SH-SY5Y (cell line): ENCODE measurements at regions not wholly inside any gene's neighbourhood (a gene's known extent, or its start where the extent isn't known, plus 50 kb on each side); places are given as distances from the start of the nearest gene placed in this dataset.

Source experiments
- GATA2 ChIP-seq: IDR thresholded peaks from 2 replicates; pipeline ENCODE4 v1.6.1; 2011; ENCODE audit warnings: mild to moderate bottlenecking, low read depth, low read length
- GATA3 ChIP-seq: IDR thresholded peaks from 2 replicates; pipeline ENCODE4 v1.6.1; 2011; ENCODE audit warnings: low read depth, mild to moderate bottlenecking, low read length, moderate library complexity

DNA sequence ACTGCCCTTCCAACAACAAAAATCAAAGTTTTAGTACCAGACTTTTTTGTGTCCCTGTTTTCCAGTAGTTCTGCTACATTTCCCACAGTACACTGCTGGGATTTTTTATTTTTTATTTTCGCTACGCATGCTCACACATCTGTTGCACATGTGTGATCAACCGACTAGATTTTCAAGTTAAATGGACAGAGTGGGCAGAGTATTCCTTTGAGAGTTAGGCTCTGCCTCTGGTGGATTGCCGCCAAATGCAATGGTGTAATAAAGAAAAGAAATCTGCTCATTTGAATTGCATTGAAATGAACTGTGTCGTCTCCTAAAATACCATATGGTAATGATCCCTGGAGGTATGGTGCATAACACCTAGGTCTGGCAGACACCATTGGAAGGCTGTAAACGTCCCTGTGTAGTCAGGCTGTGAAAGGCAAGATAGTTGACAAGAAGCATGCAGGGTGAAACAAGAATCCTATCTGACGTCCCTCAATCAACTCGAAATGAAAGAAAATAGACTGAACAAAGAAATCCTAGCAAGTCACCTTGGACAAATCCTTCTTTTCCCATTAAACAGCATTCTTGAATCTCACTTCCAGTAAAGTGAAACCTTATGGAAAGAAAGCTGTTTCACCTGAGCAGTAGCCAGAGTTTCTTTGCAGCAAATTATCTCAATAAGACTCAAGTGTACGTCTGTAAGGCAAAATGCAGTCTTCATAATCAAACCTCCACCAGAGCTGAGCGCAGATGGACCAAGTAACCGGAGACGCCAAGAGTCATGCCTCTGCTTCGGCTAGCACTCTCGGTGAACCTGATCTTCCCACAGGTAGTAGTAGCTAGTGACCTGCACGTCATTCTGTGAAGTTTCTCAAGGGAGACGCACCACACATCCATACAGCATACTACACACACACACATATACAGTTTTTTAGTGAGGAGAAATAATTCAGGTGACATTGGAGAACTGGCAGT lies 357.3 kb downstream of the CRPPA start:
- TF ChIP-seq GATA3 (no peak), GATA2 (no peak)

- no peak for TF ChIP-seq GATA2
- TF ChIP-seq GATA3: no peak
Measured at GRCh38 chr7:16063221-16063620, 358.1 kb downstream of the CRPPA start.

GRCh38 chr7:16062269-16062668 lies 359.1 kb downstream of the CRPPA start:
- no peak for TF ChIP-seq GATA2
- TF ChIP-seq GATA3: no peak

- TF ChIP-seq GATA3: no peak
- TF ChIP-seq GATA2: no peak
Measured at GRCh38 chr7:16061630-16062029, 359.7 kb downstream of the CRPPA start.

DNA sequence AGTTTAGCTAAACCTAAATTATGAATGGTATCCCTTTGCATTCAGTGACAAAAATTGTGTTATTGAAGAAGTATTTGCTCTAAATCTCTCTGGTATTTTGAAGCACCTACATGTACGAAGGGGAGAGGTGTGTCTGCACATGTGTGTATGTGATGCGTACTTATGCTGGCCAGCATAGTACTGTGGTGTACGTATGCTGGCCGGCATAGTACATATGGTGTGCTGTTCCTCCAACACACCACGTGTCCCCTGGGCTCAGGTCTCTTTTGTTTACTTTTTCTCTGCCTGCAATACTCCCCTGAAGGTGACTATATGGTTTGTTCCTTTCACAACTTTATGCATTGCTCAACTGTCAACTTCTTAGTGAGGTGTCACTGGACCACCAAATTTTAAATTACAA lies 360.3 kb downstream of the CRPPA start:
- no peak for TF ChIP-seq GATA3
- TF ChIP-seq GATA2: no peak

- no peak for TF ChIP-seq GATA2
- TF ChIP-seq GATA3: no peak
Measured at GRCh38 chr7:16060502-16060901, 360.8 kb downstream of the CRPPA start.

- TF ChIP-seq GATA3 (no peak), GATA2 (no peak)
Measured at GRCh38 chr7:16055263-16055976, 365.9 kb downstream of the CRPPA start.

DNA sequence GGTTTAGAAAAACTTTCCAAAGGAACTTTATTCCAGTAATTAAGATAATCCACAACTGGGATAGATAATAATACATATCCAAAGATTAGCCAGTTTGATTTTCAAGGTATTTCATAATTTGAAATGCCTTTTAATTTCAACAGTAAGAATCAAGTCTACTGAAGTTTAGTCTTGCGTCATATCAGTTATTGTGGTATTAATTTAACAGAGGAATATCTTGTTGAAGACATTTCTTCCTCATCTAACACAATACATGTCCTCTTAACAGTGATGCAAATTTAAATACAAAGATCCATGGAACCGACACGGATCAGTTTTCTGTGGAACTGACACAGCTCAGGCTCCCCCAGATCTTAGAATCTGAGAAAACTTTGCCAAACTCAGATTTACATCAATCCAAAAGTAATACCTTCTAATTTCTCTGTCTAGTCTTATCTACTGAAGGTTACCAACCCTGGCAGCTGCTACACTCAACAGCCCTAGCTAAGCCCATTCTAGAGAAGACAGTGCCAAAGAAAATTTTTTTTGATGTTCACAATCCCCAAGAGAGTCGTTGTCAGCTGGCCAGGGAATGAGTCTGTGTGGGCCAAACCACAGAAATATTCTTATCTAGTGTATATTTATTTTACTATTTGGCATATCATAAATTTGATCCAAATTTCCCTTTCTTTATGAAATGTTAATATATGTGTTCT lies 365.2 kb upstream of the MEOX2 start:
- no peak for TF ChIP-seq GATA3
- TF ChIP-seq GATA2: no peak

DNA sequence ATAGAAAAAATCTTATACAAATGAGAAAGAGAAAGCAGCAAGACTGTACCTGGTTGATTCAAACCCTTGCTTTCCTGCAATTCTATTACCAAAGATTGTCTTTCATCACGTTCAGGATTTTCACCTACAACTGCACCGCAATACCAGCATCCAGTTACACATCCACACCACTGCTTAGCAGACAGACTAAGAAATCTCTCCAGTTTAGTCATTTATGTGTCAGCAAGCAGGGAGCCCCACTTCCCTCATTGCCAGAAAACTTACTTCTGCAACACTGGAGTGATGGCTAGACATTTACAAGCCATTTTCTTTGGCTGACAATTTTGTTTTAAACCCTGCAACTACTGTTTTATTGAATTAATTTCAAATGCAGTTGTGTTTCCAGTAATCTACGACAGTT lies 359.6 kb upstream of the MEOX2 start:
- TF ChIP-seq GATA2 (no peak), GATA3 (no peak)

- no peak for TF ChIP-seq GATA2
- no peak for TF ChIP-seq GATA3
Measured at GRCh38 chr7:16045296-16045695, 358.8 kb upstream of the MEOX2 start.

- no peak for TF ChIP-seq GATA2
- TF ChIP-seq GATA3: no peak
Measured at GRCh38 chr7:16044645-16045044, 358.2 kb upstream of the MEOX2 start.

GRCh38 chr7:16040346-16040745 lies 353.9 kb upstream of the MEOX2 start:
- TF ChIP-seq GATA3: no peak
- no peak for TF ChIP-seq GATA2

DNA sequence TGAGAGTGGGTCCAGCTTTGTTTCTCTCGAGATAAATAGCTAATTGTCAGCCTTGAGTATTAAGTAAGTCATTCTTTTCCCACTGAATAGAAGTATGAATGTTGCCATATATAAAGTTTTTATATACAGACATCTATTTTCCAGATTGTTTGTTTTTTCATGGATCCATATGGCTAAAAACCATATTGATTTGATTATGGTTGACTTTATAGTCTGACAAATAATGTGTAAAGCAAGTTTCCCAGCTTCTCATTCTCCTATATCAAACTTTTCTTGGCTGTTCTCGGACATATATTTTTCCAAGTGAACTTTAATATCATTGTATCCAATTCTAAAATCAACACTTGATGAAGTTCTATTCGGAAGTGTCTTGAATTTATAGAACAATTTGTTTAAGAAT lies 352.4 kb upstream of the MEOX2 start:
- TF ChIP-seq GATA3: no peak
- TF ChIP-seq GATA2: no peak

DNA sequence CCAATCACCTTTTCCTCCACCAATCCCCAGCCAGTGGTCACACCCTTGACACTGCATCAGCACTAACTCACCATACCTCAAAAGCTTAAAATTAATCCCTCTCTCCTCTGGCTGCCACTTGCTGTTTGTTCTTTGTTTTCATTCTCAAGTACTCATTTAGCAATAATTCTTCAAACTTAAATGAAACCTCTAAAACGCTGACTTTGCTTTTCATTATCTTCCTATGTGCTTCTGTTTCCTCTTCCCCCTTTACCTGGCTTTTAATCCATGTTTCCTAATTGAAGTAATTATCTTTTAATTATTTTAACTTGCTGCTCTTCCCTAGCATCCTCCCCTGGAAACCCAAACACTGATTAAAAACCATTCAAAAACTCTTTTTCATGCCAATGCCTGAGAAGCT lies 348.9 kb upstream of the MEOX2 start:
- TF ChIP-seq GATA2 (no peak), GATA3 (no peak)
